ENCODE measurements at regions not wholly inside any gene's neighbourhood (a gene's known extent, or its start where the extent isn't known, plus 50 kb on each side); places are given as distances from the start of the nearest gene placed in this dataset.

GRCh38 chr15:46652266-46652665 is 1017.4 kb downstream of the SQOR start:
- TF ChIP-seq REST (IDR thresholded peaks at IDR 0.05; ENCODE audit: insufficient read depth in 1 of 2, low read depth in 2 of 2, low read length in 2 of 2) (no peak), TAF1 (IDR thresholded peaks at IDR 0.05; ENCODE audit: borderline replicate concordance, insufficient read depth, low read length) (no peak)
